GM19240 (cell line): ENCODE measurements at regions not wholly inside any gene's neighbourhood (a gene's known extent, or its start where the extent isn't known, plus 50 kb on each side); places are given as distances from the start of the nearest gene placed in this dataset.
"Not testable (repeated sequence)": the region's sequence is repeated elsewhere in the genome, so short reads cannot be mapped to it uniquely, and the experiment has no call there.

Experiments
- DNase-seq: peaks from one replicate; pipeline ENCODE4 v3.0.0; 2011; ENCODE audit warnings: low spot score; ENCODE audit not compliant: insufficient read length

DNA sequence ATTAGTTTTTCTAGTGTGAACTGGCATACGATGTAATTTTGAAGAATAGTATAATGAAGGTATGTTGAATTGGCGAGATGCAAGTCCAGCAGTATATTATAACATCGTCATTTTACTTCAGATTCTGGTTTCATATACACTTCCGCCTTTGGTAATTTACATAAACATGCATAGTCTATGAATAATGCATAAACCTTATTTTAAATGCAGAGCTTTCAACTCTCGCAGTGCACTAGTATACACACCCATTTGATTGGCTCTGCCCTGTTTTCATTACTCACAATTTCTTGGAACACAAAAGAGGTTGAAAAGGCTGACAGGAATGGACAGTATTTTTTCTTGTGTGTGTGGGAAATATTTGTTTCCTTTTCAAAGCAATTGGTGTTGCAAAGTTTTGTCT, 128.9 kb upstream of the CCNH start:
- no peak for DNase-seq

DNA sequence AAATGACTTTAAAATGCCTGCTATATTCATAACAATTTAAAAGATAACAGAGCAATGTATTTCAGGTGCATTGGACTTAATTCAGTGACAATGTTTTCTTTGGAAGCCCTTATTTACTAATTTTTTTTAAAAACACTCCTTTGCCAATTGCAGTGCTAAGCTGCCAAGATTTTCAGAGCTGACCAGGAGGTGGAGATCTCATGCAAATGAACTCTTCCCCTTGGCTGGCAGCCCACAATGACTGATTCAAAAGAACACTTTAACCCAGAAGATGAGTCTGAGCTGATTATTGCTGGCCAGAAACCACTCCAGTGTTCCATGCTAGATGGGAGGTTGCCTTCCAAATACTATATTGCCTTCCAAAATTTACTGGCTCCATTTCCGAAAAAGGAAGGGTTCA, 128.3 kb upstream of the CCNH start:
- no peak for DNase-seq

DNA sequence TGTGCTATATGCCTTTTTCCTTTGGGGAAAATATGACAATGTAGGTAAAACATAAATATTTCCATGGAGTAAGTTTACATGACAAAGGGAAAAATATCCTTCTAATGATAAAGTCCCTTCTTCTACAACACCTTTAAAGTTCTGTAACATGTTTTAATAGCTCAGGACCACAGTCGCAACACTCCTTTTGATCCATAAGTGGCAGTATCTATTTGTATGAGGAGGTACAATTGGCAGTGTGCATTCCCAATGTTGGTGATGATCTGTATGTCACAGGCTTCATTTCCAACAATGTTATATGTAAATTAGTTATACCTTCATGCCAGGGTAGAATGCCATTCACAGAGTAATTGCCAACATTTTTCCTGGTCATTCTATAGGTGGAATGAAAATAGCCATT, 127.1 kb upstream of the CCNH start:
- no peak for DNase-seq

DNA sequence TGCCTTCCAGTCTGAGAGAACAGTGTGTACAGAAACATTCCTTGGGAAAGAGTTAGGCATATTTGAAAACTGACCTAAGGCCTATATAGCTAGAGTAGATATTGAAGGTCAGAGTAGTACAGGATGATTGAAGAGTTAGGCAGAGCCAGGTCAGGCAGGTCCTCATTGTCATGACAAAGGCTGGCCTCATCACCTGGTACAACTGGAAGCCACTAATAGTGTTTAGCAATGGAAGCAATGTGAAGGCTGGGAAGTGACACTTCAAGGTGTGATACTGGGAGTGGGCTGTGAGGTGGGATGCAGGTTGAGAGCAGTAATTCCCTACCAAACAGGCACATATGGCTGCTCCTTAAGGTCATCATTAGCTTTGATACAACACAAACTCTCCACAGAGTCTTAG, 123.6 kb upstream of the CCNH start:
- no peak for DNase-seq

DNA sequence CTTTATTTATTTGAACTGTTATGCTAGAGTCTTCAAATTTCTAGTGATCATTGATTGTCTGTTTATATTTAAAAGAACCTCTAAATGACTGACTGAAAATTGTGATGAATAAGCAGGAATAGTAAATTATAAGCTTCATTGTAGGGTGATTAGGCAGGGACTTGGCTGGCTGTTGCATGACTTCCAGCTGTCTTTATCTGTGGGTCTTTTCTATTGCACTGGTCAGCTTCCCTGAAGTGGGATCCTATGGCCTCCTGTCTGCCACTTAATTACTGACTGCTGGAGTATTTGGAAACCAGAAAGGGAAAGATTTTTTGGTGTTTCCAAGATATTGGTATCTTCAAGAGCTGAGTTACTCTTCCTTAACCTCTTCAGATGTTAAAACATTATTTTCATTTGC, 123.0 kb upstream of the CCNH start:
- DNase-seq: no peak

DNA sequence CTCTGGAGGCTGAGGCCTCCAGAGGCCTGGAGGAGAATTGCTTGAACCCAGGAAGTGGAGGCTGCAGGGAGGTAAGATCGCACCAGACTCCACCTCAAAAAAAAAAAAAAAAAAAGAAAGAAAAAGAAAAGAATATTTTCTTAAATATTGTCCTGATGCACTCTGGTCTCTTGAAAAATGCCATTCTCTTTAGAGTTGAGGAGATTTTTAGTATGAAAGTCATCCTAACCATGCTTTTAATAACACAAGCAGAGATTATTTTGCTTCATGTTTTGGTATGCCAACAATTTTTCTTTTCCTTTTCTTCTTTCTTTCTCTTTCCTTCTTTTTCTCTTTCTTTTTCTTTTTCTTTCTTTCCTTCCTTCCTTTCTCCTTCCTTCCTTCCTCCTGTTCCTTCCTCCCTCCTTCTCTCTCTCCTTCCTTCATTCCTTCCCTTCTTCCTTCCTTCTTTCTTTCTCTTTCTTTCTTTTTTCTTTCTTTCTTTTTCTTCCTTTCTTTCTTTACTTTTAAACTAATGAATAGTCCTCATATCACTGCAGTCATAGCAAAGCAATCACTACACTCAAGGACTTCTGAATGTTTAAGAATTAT, 116.9 kb upstream of the CCNH start:
- DNase-seq: no peak

DNA sequence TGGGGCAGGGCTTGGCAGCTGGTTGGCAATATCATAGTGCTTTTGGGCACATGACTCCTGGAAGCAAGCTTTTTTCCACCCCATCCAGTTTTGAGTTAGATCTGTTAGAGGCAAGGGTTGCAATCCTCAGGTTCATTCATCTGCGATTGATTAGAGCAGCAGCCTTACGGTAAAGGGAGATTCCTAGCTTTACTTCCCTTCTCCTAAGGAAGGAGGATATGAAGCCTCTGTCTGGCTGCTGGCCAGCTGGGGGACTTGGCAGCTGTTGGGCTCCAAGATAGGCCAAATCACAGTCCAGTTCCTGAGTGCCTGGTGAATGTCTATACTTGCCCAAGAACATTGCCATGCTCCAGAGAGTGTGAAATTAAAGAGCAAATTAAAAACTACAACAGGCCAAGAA, 113.4 kb upstream of the CCNH start:
- DNase-seq: no peak

DNA sequence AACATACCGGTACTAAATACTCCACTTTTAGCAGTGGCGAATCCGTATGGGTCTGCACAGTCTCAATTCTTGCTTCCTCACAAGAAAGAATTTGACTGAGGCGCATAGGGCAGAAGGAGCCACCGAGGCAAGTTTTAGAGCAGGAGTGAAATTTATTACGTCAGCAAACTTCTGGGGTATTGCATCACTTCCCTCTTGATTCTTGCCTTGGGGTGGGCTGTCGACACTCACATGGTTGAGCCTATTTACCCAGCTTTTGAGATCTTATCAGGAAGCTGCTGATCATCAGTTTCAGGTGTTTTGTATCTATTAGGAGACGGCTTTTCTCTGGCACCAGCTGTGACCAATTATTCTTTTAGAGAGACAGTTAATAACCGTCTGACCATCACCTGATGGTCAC, 111.5 kb upstream of the CCNH start:
- no peak for DNase-seq

DNA sequence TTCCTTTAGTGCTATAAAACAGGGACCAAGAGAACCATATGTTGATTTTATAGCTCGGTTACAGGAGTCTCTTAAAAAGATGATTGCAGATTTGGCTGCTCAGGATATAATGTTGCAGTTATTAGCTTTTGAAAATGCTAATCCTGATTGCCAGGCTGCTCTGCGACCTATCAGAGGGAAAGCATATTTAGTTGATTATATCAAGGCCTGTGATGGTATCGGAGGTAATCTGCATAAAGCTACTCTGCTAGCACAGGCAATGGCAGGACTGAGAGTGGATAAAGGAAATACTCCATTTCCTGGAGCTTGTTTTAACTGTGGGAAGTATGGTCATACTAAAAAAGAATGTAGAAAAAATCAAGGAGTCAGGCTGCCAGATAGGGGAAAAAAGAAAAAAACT, 99.0 kb upstream of the CCNH start:
- DNase-seq: not testable (repeated sequence)

DNA sequence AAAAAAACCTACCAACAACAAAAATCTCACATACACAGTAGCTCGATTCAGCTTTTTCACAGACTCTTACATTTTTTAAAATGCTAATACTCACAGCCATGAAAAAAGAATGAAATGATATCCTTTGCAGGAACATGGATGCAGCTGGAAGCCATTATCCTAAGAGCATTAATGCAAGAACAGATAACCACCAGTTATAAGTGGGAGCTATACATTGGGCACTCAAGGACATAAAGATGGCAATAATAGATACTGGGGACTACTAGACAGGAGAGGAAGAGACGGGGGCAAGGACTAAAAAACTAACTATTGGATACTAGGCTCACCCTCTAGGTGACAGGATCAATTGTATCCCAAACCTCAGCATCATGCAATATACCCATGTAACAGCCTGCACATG, 90.3 kb upstream of the CCNH start:
- DNase-seq: no peak

DNA sequence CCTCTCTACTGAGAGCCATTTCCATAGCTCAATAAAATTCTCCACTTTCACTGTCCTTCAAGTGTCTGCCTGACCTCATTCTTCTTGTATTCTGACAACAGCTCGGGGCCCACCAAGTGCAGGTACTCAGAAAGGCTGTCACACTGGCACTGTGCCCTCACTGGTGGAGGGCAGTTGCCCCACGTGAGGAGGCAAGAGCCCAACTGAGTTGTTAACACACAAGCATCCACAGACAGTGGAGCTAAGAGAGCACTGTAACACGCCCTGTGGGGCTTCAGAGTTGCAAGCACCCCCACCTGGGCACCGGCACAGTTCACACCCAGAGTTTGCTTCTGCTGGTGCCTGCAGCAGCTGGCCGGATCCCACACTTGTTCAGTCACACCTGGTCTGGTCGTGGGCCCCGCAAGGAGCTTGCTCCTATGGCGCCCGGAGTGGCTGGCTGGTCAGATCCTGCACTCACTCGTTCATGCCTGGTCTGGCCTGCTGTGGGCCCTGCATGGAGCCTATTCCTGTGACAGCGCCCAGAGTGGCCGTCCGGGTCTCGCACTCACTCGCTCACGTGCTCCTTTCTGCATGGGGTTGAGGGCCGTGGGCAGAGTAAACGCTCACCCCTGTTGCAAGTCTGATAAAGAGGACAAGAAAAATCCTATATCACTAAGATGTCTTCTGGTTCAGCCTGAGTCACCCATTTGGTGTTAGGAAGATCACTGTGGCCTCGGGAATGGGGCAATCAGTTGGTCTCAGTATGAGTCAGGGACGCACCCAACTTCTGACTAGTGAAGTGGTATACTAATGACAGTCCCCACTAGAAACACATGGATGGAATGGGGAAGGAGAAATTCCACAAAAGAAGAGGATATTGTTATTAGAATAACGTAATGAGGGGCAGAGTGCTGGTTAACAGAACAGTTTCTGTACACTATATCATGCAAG, 87.0 kb upstream of the CCNH start:
- no peak for DNase-seq
